GM12878 (cell line): ENCODE measurements at regions not wholly inside any gene's neighbourhood (a gene's known extent, or its start where the extent isn't known, plus 50 kb on each side); places are given as distances from the start of the nearest gene placed in this dataset.
A peak's percentile ranks its signal among the peaks of the same experiment; 100 is the strongest.

ENCODE experiments used
- ATAC-seq: fragments of 200-7000 bp; cut with Tn5 transposase; 3 replicates; pipeline ENCODE4 v1.9.1; 2020; ENCODE audit warnings: mild to moderate bottlenecking, moderate library complexity
- BruUV-seq: library from RNA; stranded (reverse); fragments of 400-500 nt; replicated peaks from 2 replicates; lab custom pipeline; 2021; lab: Mats Ljungman, UMichigan
- CTCF ChIA-PET: fragments of 300-600 bp; sonication (Branson Sonifier 250); formaldehyde crosslinking; extraction: SDS; loops from one replicate; lab custom pipeline; 2021; ENCODE audit warnings: inconsistent platforms; lab: Yijun Ruan, JAX
- POLR2A ChIA-PET: fragments of 350-600 bp; formaldehyde crosslinking; extraction: SDS; loops from one replicate; lab custom pipeline; 2021; ENCODE audit warnings: inconsistent platforms; lab: Charles Lee
- RAD21 ChIA-PET: fragments of 300-600 bp; sonication (Branson Sonifier 250); formaldehyde crosslinking; loops from one replicate; lab custom pipeline; 2023; ENCODE audit warnings: antibody characterized with exemption; ENCODE audit not compliant: unreplicated experiment; lab: Charles Lee
- SMC1A ChIA-PET: fragments of 300-600 bp; sonication (Branson Sonifier 250); formaldehyde crosslinking; loops from one replicate; lab custom pipeline; 2023; ENCODE audit not compliant: unreplicated experiment, uncharacterized antibody; lab: Charles Lee
- DNase-seq: peaks from one replicate; pipeline ENCODE4 v3.0.0-alpha.2; 2011; ENCODE audit warnings: low read depth, low spot score
- FAIRE-seq: peaks from 3 replicates; lab custom pipeline; 2011; peaks lifted over from hg19 to GRCh38; lab: Jason Lieb, UNC
- H2AFZ ChIP-seq: 2 replicates; pipeline ENCODE4 v1.6.0; 2011; ENCODE audit warnings: low read depth, low read length, control low read depth; ENCODE audit not compliant: control insufficient read depth
- H3K27ac ChIP-seq: 2 replicates; pipeline ENCODE4 v1.5.1; 2011; ENCODE audit warnings: control low read depth; ENCODE audit not compliant: control insufficient read depth, insufficient read depth
- H3K27me3 ChIP-seq, 2 experiments: replicated peaks in 1 of 2; 2 replicates each; pipeline versions ENCODE4 v1.6.0 to v1.6.1; 2011; ENCODE audit warnings: low read length in 1 of 2; ENCODE audit not compliant: control insufficient read depth in 2 of 2, insufficient read depth in 2 of 2
- H3K36me3 ChIP-seq, 2 experiments: 2 replicates each; pipeline ENCODE4 v1.5.1; 2011; ENCODE audit warnings: low read length in 1 of 2; ENCODE audit not compliant: control insufficient read depth in 2 of 2, insufficient read depth in 2 of 2
- H3K4me1 ChIP-seq: 2 replicates; pipeline ENCODE4 v1.6.1; 2011; ENCODE audit warnings: mild to moderate bottlenecking, low read length, moderate library complexity, mixed read lengths; ENCODE audit not compliant: control insufficient read depth, insufficient read depth
- H3K4me2 ChIP-seq: 2 replicates; pipeline ENCODE4 v1.6.0; 2011; ENCODE audit warnings: control low read depth; ENCODE audit not compliant: control insufficient read depth, insufficient read depth
- H3K4me3 ChIP-seq: fragments of 200-600 bp; sonication (generic); 2 replicates; pipeline ENCODE4 v1.5.1; 2016
- H3K79me2 ChIP-seq: 2 replicates; pipeline ENCODE4 v1.6.0; 2011; ENCODE audit warnings: low read length; ENCODE audit not compliant: control insufficient read depth, insufficient read depth
- H3K9ac ChIP-seq: 2 replicates; pipeline ENCODE4 v1.8.0; 2011; ENCODE audit warnings: low read length, control low read depth, mixed read lengths; ENCODE audit not compliant: control insufficient read depth, insufficient read depth
- H3K9me3 ChIP-seq: replicated peaks from 3 replicates; pipeline ENCODE4 v1.5.1; 2011; ENCODE audit warnings: mild to moderate bottlenecking, low read length; ENCODE audit not compliant: control insufficient read depth, insufficient read depth
- H4K20me1 ChIP-seq: 2 replicates; pipeline ENCODE4 v1.6.0; 2011; ENCODE audit not compliant: control insufficient read depth, insufficient read depth
- FOS ChIP-seq: IDR thresholded peaks from 3 replicates; pipeline ENCODE4 v1.6.1; 2011; ENCODE audit warnings: borderline replicate concordance; ENCODE audit not compliant: insufficient read length; ENCODE audit errors: extremely low read depth
- GABPA ChIP-seq: IDR thresholded peaks from 2 replicates; pipeline ENCODE4 v1.6.1; 2014; ENCODE audit warnings: antibody characterized with exemption, low read depth, mild to moderate bottlenecking, inconsistent platforms
- PKNOX1 ChIP-seq: fragments of 450-650 bp; IDR thresholded peaks from 2 replicates; pipeline ENCODE4 v1.6.1; 2016; ENCODE audit warnings: mild to moderate bottlenecking
- WGBS: methylation state at CpG from one replicate; pipeline ENCODE4 v1.1.6; 2016; ENCODE audit warnings: low lambda C conversion rate; ENCODE audit not compliant: insufficient replicate concordance, insufficient coverage; ENCODE audit errors: missing lambda C conversion rate; 5-methylcytosine and 5-hydroxymethylcytosine counted together
- in situ Hi-C: fragments of 300-500 bp; cut with MboI; formaldehyde crosslinking; loops from 9 replicates; pipeline ENCODE4 v1.14.3; 2018; ENCODE audit warnings: mixed read lengths
- intact Hi-C: fragments of 100-400 bp; cut with micrococcal nuclease; formaldehyde crosslinking; loops from one replicate; pipeline ENCODE4 v1.14.2; 2022; ENCODE audit not compliant: unreplicated experiment
- TF ChIP-seq, protein P1 (sequence below): IDR thresholded peaks from 2 replicates; pipeline ENCODE4 v1.6.1; 2011; ENCODE audit warnings: borderline replicate concordance, low read depth, mild to moderate bottlenecking, moderate library complexity, mixed read lengths, low read length; ENCODE audit not compliant: insufficient read depth; ENCODE audit errors: extremely low read length
- TF ChIP-seq, protein P2 (sequence below): IDR thresholded peaks from 2 replicates; pipeline ENCODE4 v1.6.1; 2011; ENCODE audit warnings: mild to moderate bottlenecking, low read depth, low read length, moderate library complexity; ENCODE audit not compliant: insufficient replicate concordance

DNA sequence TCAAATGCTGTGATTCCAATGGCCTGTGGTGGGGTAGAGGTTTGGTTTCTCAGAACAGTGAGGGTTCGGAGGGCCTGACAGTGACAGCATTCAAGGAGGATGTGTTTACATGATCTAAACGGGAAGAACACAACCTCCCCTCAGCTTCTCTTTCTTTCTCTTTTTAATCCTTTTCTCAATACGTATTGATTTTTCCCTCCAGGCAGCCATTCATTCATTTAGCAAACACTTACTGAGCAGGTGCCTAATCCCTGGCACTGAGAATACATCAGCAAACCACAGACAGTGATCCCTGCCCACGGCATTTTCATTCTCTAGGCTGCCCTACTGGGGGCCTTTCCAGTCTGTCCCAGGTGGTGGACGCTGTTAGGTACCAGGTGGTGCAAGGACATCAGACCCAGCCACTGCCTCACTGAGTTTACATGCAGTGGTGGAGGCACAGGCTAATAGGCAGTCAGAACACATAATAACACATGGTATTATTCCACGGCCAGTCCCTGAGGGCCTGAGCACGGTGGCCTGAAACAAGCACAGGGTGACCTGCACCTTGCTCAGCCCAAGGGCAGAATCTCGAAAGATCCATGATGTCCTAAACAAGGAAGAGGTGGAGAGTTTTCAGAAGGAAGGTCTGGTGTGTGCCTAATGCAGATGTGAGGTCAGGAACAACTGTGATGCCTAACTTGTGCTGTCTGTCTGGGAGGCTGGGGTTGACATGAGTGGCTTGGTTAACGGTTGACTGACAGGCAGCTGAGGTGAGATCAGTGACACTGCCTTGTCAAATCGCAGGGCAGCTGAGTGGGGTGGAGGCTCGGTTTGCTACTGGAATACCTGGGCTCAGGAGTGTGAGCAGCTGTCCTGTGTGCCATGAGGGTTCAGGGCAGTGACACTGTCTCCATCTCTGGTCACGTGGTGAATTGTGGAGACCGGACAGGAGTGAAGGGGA lies 785.5 kb upstream of the HS6ST1 start:
- H3K4me1 ChIP-seq: peaks cover 18% of the 10 kb centered on the region
- CTCF ChIA-PET: interaction anchor here (0.7 kb wide), 1 partner anchor 34 kb away, joined by 4 read pairs; no protein-coding TSS in a partner anchor
- TF ChIP-seq GABPA: no peak
- TF ChIP-seq, protein P1, sequence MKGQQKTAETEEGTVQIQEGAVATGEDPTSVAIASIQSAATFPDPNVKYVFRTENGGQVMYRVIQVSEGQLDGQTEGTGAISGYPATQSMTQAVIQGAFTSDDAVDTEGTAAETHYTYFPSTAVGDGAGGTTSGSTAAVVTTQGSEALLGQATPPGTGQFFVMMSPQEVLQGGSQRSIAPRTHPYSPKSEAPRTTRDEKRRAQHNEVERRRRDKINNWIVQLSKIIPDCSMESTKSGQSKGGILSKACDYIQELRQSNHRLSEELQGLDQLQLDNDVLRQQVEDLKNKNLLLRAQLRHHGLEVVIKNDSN: peak; percentile 40
- peak; percentile 86 for TF ChIP-seq PKNOX1
- TF ChIP-seq FOS: no peak
- TF ChIP-seq, protein P2, sequence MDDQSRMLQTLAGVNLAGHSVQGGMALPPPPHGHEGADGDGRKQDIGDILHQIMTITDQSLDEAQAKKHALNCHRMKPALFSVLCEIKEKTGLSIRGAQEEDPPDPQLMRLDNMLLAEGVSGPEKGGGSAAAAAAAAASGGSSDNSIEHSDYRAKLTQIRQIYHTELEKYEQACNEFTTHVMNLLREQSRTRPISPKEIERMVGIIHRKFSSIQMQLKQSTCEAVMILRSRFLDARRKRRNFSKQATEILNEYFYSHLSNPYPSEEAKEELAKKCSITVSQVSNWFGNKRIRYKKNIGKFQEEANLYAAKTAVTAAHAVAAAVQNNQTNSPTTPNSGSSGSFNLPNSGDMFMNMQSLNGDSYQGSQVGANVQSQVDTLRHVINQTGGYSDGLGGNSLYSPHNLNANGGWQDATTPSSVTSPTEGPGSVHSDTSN: peak; percentile 72
- TF ChIP-seq, all 136 proteins: peak for 3
- ChIA-PET RAD21 (interaction anchor here (0.6 kb wide), 1 partner anchor 385 kb away, joined by 3 read pairs; no protein-coding TSS in a partner anchor), SMC1A (interaction anchor here (0.7 kb wide), 1 partner anchor 42 kb away, joined by 3 read pairs; no protein-coding TSS in a partner anchor), POLR2A (no interaction called here)
- no peak for DNase-seq
- H3K79me2 ChIP-seq: no peaks in the 10 kb centered on the region
- peak; percentile 18 for ATAC-seq
- intact Hi-C loops: no loop called here
- no peak overlapping the region for H3K9ac ChIP-seq
- H4K20me1 ChIP-seq: no peaks in the 10 kb centered on the region
- no peaks in the 10 kb centered on the region for H3K27me3 ChIP-seq
- H2AFZ ChIP-seq: no peak overlapping the region
- H3K4me3 ChIP-seq: no peak overlapping the region
- no peak for FAIRE-seq
- BruUV-seq: no TSS peak
- H3K9me3 ChIP-seq: no peaks in the 10 kb centered on the region
- in situ Hi-C loops: no loop called here
- no peak overlapping the region for H3K4me2 ChIP-seq
- 3% methylated on average over 13 of the region's 13 CpGs for WGBS
- H3K27ac ChIP-seq: no peak overlapping the region
- no peaks in the 10 kb centered on the region for H3K36me3 ChIP-seq
